Glutamatergic neuron (in vitro differentiated cells): ENCODE measurements at regions not wholly inside any gene's neighbourhood (a gene's known extent, or its start where the extent isn't known, plus 50 kb on each side); places are given as distances from the start of the nearest gene placed in this dataset.

Experiments used
- DNase-seq: peaks from one replicate; pipeline ENCODE4 v3.0.0; 2022
- H3K27ac Mint-ChIP-seq: one replicate; pipeline ENCODE4 v1.8.0; 2020; ENCODE audit warnings: mild to moderate bottlenecking, mixed read lengths, inconsistent platforms; ENCODE audit not compliant: unreplicated experiment
- H3K27me3 Mint-ChIP-seq: one replicate; pipeline ENCODE4 v1.8.0; 2020; ENCODE audit warnings: mild to moderate bottlenecking, moderate library complexity, mixed read lengths, inconsistent platforms; ENCODE audit not compliant: unreplicated experiment
- H3K36me3 Mint-ChIP-seq: one replicate; pipeline ENCODE4 v1.8.0; 2020; ENCODE audit warnings: mild to moderate bottlenecking, mixed read lengths, inconsistent platforms; ENCODE audit not compliant: unreplicated experiment
- H3K4me1 Mint-ChIP-seq: one replicate; pipeline ENCODE4 v1.8.0; 2020; ENCODE audit warnings: mild to moderate bottlenecking, low read depth, mixed read lengths, inconsistent platforms; ENCODE audit not compliant: unreplicated experiment
- H3K4me3 Mint-ChIP-seq: one replicate; pipeline ENCODE4 v1.8.0; 2020; ENCODE audit warnings: mild to moderate bottlenecking, mixed read lengths, inconsistent platforms; ENCODE audit not compliant: unreplicated experiment
- H3K9me3 Mint-ChIP-seq: one replicate; pipeline ENCODE4 v1.8.0; 2020; ENCODE audit warnings: mild to moderate bottlenecking, moderate library complexity, mixed read lengths, inconsistent platforms; ENCODE audit not compliant: unreplicated experiment
- TF ChIP-seq, protein P1 (sequence below): fragments of 200-600 bp; sonication (generic); IDR thresholded peaks from one replicate; pipeline ENCODE4 v1.5.0; 2021; ENCODE audit not compliant: partially characterized antibody, unreplicated experiment

DNA sequence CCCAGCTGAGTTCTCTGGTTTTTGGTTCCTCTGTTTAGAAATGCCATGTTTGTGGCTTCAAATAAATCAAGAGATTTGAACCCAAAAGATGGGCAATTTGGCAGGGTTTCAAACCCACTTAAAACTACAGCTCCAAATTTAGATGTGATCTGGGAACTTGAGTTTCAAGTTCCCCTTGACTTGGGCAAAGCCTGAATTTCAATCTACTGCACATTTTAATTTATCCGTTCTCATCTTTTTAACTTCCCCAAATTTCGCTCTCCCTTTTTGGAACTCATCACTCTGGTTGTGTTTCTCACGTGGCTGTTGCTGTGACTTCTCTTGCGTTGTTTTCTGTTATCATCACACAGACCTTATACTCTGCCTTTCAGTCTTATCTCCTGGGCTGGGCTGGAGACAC lies 230.9 kb downstream of the CDC5L start:
- Mint-ChIP-seq H3K9me3 (no peaks in the 10 kb centered on the region), H3K27me3 (no peaks in the 10 kb centered on the region), H3K36me3 (no peaks in the 10 kb centered on the region), H3K4me1 (no peaks in the 10 kb centered on the region), H3K27ac (no peak overlapping the region), H3K4me3 (no peak overlapping the region)
- TF ChIP-seq, protein P1, sequence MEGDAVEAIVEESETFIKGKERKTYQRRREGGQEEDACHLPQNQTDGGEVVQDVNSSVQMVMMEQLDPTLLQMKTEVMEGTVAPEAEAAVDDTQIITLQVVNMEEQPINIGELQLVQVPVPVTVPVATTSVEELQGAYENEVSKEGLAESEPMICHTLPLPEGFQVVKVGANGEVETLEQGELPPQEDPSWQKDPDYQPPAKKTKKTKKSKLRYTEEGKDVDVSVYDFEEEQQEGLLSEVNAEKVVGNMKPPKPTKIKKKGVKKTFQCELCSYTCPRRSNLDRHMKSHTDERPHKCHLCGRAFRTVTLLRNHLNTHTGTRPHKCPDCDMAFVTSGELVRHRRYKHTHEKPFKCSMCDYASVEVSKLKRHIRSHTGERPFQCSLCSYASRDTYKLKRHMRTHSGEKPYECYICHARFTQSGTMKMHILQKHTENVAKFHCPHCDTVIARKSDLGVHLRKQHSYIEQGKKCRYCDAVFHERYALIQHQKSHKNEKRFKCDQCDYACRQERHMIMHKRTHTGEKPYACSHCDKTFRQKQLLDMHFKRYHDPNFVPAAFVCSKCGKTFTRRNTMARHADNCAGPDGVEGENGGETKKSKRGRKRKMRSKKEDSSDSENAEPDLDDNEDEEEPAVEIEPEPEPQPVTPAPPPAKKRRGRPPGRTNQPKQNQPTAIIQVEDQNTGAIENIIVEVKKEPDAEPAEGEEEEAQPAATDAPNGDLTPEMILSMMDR, result no peak
- no peak for DNase-seq

DNA sequence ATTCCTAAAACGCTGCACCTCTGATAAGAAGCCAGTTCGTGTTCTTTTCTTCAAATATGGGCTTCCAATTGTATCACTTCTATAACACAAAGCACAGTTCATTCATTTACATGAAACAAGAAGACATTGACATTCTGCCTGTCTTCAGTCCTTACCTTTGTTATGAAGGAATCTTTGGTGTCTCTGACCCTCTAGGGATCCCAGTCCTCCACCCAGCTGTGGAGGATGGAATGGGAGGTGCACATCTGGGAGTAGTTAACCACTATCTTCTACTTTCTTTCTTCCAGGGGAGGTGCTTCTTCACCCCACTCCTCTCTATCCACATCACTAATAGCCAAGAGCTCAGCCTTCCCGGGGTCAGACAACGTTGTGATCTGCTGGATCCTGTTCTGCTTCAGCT lies 233.4 kb downstream of the CDC5L start:
- TF ChIP-seq, protein P1, result no peak
- Mint-ChIP-seq H3K9me3 (no peaks in the 10 kb centered on the region), H3K27ac (no peak overlapping the region), H3K27me3 (peaks cover 2% of the 10 kb centered on the region), H3K4me1 (peaks cover 2% of the 10 kb centered on the region), H3K4me3 (no peak overlapping the region), H3K36me3 (no peaks in the 10 kb centered on the region)
- DNase-seq, result no peak

DNA sequence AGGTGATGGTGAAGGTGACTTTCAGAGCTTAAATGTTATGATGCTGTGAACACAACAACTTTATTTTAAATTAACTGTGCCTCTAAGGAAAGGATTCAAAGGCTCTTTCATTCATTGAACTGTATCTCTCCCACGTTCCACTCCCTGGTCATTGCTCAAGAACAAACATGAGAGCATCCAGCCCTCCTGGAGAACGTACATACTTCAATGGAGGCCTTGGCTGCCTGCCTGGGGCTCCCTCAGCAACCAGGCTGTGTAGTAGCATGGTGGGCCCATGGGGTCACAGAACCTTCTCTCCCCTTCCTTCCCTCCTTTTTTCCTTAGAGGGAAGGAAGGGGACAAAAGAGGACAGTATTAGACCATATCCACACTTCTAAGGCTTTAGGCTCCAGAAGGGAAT lies 234.3 kb downstream of the CDC5L start:
- peaks cover 2% of the 10 kb centered on the region for H3K27me3 Mint-ChIP-seq
- H3K4me3 Mint-ChIP-seq, result no peak overlapping the region
- DNase-seq, result no peak
- TF ChIP-seq, protein P1, result no peak
- H3K36me3 Mint-ChIP-seq, result no peaks in the 10 kb centered on the region
- H3K9me3 Mint-ChIP-seq, result peaks cover 2% of the 10 kb centered on the region
- no peak overlapping the region for H3K27ac Mint-ChIP-seq
- H3K4me1 Mint-ChIP-seq, result peaks cover 2% of the 10 kb centered on the region

DNA sequence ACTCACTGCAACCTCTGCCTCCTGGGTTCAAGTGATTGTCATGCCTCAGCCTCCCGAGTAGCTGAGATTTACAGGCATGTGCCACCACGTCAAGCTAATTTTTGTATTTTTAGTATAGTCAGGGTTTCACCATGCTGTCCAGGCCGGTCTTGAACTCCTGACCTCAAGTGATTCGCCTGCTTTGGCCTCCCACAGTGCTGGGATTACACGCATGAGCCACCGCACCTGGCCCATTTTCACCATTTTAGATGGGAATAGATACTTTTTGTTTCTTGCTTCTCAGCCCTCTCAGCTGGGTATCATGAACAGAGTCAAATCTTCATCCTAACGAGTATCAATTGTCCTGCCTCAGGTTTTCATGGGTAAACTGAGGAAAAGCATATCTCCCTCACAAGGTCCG lies 235.0 kb downstream of the CDC5L start:
- TF ChIP-seq, protein P1, result no peak
- Mint-ChIP-seq H3K27me3 (peaks cover 2% of the 10 kb centered on the region), H3K36me3 (no peaks in the 10 kb centered on the region)

DNA sequence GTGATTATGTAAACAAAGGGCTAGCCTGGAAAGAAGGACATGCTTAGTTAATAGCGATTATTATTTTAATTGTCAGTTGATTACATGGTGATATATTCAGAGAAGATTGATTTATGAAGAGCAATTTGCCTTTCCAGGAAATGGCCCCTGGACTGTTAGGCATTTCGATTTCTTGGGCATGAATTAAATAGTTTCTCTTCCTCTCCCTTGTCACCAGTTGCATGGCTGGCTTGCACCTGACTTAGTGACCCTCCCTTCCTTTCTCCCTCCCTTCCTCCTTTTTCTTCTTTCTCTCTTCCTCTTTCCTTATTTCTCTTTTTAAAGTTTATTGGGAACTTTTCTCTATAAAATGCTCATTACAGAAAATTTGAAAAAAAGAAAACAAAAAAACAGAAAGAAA lies 235.4 kb downstream of the CDC5L start:
- Mint-ChIP-seq H3K4me3 (no peak overlapping the region), H3K4me1 (peaks cover 2% of the 10 kb centered on the region), H3K27ac (no peak overlapping the region), H3K36me3 (no peaks in the 10 kb centered on the region), H3K27me3 (peaks cover 2% of the 10 kb centered on the region), H3K9me3 (peaks cover 2% of the 10 kb centered on the region)
- TF ChIP-seq, protein P1, result no peak
- no peak for DNase-seq

More for the DNA sequence above, 235.0 kb downstream of the CDC5L start:
- H3K27ac Mint-ChIP-seq, result no peak overlapping the region
- H3K9me3 Mint-ChIP-seq, result peaks cover 2% of the 10 kb centered on the region
- H3K4me1 Mint-ChIP-seq, result peaks cover 2% of the 10 kb centered on the region
- no peak overlapping the region for H3K4me3 Mint-ChIP-seq
- DNase-seq, result no peak
